ENCODE measurements at regions not wholly inside any gene's neighbourhood (a gene's known extent, or its start where the extent isn't known, plus 50 kb on each side); places are given as distances from the start of the nearest gene placed in this dataset.

- H3K4me1 Mint-ChIP-seq (ENCODE audit: low read depth) = no peaks in the 10 kb centered on the region
- H3K9me3 Mint-ChIP-seq = no peaks in the 10 kb centered on the region
- H3K4me3 Mint-ChIP-seq = no peak overlapping the region
- peaks cover 21% of the 10 kb centered on the region for H3K27me3 Mint-ChIP-seq (ENCODE audit: low read depth)
- H3K36me3 Mint-ChIP-seq (ENCODE audit: low read depth) = no peaks in the 10 kb centered on the region
- intact Hi-C loops (cut with micrococcal nuclease) = no loop called here
- CTCF ChIA-PET = interaction anchor here (1.1 kb wide), 1 partner anchor 17 kb away, joined by 4 read pairs; no protein-coding TSS in a partner anchor
- no peak overlapping the region for H3K27ac Mint-ChIP-seq
- DNase-seq = no peak
Measured at GRCh38 chr2:173419506-173419905, 64.8 kb downstream of the CDCA7 start.

GRCh38 chr2:173424886-173425285, 70.2 kb downstream of the CDCA7 start:
- intact Hi-C loops (cut with micrococcal nuclease) = no loop called here
- CTCF ChIA-PET = interaction anchor here (0.9 kb wide), 1 partner anchor 9 kb away, joined by 3 read pairs; no protein-coding TSS in a partner anchor
- peaks cover 12% of the 10 kb centered on the region for H3K27me3 Mint-ChIP-seq (ENCODE audit: low read depth)
- no peaks in the 10 kb centered on the region for H3K36me3 Mint-ChIP-seq (ENCODE audit: low read depth)
- H3K27ac Mint-ChIP-seq = no peak overlapping the region
- H3K9me3 Mint-ChIP-seq = no peaks in the 10 kb centered on the region
- no peak overlapping the region for H3K4me3 Mint-ChIP-seq
- H3K4me1 Mint-ChIP-seq (ENCODE audit: low read depth) = no peaks in the 10 kb centered on the region
- DNase-seq = no peak

GRCh38 chr2:173427887-173428668, 73.4 kb downstream of the CDCA7 start:
- DNase-seq = no peak
- CTCF ChIA-PET = interaction anchor here (0.6 kb wide), 1 partner anchor 16 kb away, joined by 3 read pairs; no protein-coding TSS in a partner anchor
- Mint-ChIP-seq H3K36me3 (ENCODE audit: low read depth) (no peaks in the 10 kb centered on the region), H3K4me3 (no peak overlapping the region), H3K27me3 (ENCODE audit: low read depth) (peaks cover 15% of the 10 kb centered on the region), H3K27ac (no peak overlapping the region), H3K9me3 (no peaks in the 10 kb centered on the region), H3K4me1 (ENCODE audit: low read depth) (no peaks in the 10 kb centered on the region)
- intact Hi-C loops (cut with micrococcal nuclease) = no loop called here

GRCh38 chr2:173431191-173431590, 76.5 kb downstream of the CDCA7 start:
- no peaks in the 10 kb centered on the region for H3K9me3 Mint-ChIP-seq
- no peak for DNase-seq
- H3K4me3 Mint-ChIP-seq = no peak overlapping the region
- no peaks in the 10 kb centered on the region for H3K36me3 Mint-ChIP-seq (ENCODE audit: low read depth)
- peaks cover 14% of the 10 kb centered on the region for H3K4me1 Mint-ChIP-seq (ENCODE audit: low read depth)
- H3K27me3 Mint-ChIP-seq (ENCODE audit: low read depth) = peaks cover 21% of the 10 kb centered on the region
- CTCF ChIA-PET = interaction anchor here (0.6 kb wide), 1 partner anchor 30 kb away, joined by 3 read pairs; no protein-coding TSS in a partner anchor
- intact Hi-C loops (cut with micrococcal nuclease) = loop anchor here (10.0 kb wide), 1 partner anchor 386 kb away; no protein-coding TSS in a partner anchor
- H3K27ac Mint-ChIP-seq = no peak overlapping the region

- no peak overlapping the region for H3K27ac Mint-ChIP-seq
Measured at GRCh38 chr2:173432049-173432754, 77.5 kb downstream of the CDCA7 start.

GRCh38 chr2:173434762-173435569, 80.3 kb downstream of the CDCA7 start:
- no peak for DNase-seq
- peaks cover 18% of the 10 kb centered on the region for H3K4me1 Mint-ChIP-seq (ENCODE audit: low read depth)
- H3K36me3 Mint-ChIP-seq (ENCODE audit: low read depth) = no peaks in the 10 kb centered on the region
- CTCF ChIA-PET = no interaction called here
- H3K27ac Mint-ChIP-seq = no peak overlapping the region
- H3K9me3 Mint-ChIP-seq = no peaks in the 10 kb centered on the region
- H3K4me3 Mint-ChIP-seq = no peak overlapping the region
- H3K27me3 Mint-ChIP-seq (ENCODE audit: low read depth) = peaks cover 21% of the 10 kb centered on the region
- intact Hi-C loops (cut with micrococcal nuclease) = loop anchor here (10.0 kb wide), 1 partner anchor 390 kb away; no protein-coding TSS in a partner anchor

More at GRCh38 chr2:173432049-173432754, 77.5 kb downstream of the CDCA7 start:
- no peak for DNase-seq
- peaks cover 21% of the 10 kb centered on the region for H3K27me3 Mint-ChIP-seq (ENCODE audit: low read depth)
- no peak overlapping the region for H3K4me3 Mint-ChIP-seq
- CTCF ChIA-PET = no interaction called here
- no peaks in the 10 kb centered on the region for H3K9me3 Mint-ChIP-seq
- peaks cover 18% of the 10 kb centered on the region for H3K4me1 Mint-ChIP-seq (ENCODE audit: low read depth)
- intact Hi-C loops (cut with micrococcal nuclease) = loop anchor here (10.0 kb wide), 1 partner anchor 387 kb away; no protein-coding TSS in a partner anchor
- no peaks in the 10 kb centered on the region for H3K36me3 Mint-ChIP-seq (ENCODE audit: low read depth)

GRCh38 chr2:173435574-173435973, 80.9 kb downstream of the CDCA7 start:
- CTCF ChIA-PET = no interaction called here
- H3K4me3 Mint-ChIP-seq = no peak overlapping the region
- no peak for DNase-seq
- H3K4me1 Mint-ChIP-seq (ENCODE audit: low read depth) = peaks cover 18% of the 10 kb centered on the region
- peaks cover 18% of the 10 kb centered on the region for H3K27me3 Mint-ChIP-seq (ENCODE audit: low read depth)
- H3K36me3 Mint-ChIP-seq (ENCODE audit: low read depth) = no peaks in the 10 kb centered on the region
- intact Hi-C loops (cut with micrococcal nuclease) = loop anchor here (10.0 kb wide), 1 partner anchor 391 kb away; no protein-coding TSS in a partner anchor
- peak overlapping the region; percentile 22 for H3K27ac Mint-ChIP-seq
- no peaks in the 10 kb centered on the region for H3K9me3 Mint-ChIP-seq

- H3K9me3 Mint-ChIP-seq = no peaks in the 10 kb centered on the region
- H3K4me3 Mint-ChIP-seq = no peak overlapping the region
- no peaks in the 10 kb centered on the region for H3K36me3 Mint-ChIP-seq (ENCODE audit: low read depth)
- peak; percentile 31 for DNase-seq
- H3K27ac Mint-ChIP-seq = peak overlapping the region; percentile 22
- peaks cover 18% of the 10 kb centered on the region for H3K4me1 Mint-ChIP-seq (ENCODE audit: low read depth)
- CTCF ChIA-PET = no interaction called here
- intact Hi-C loops (cut with micrococcal nuclease) = loop anchor here (1.0 to 10.0 kb wide), 4 partner anchors 34 to 474 kb away; no protein-coding TSS in a partner anchor
- peaks cover 14% of the 10 kb centered on the region for H3K27me3 Mint-ChIP-seq (ENCODE audit: low read depth)
Measured at GRCh38 chr2:173436088-173436487, 81.4 kb downstream of the CDCA7 start.

GRCh38 chr2:173441222-173441621, 86.5 kb downstream of the CDCA7 start:
- Mint-ChIP-seq H3K9me3 (no peaks in the 10 kb centered on the region), H3K27me3 (ENCODE audit: low read depth) (no peaks in the 10 kb centered on the region), H3K36me3 (ENCODE audit: low read depth) (no peaks in the 10 kb centered on the region), H3K4me1 (ENCODE audit: low read depth) (peaks cover 4% of the 10 kb centered on the region), H3K4me3 (no peak overlapping the region), H3K27ac (no peak overlapping the region)
- DNase-seq = no peak
- intact Hi-C loops (cut with micrococcal nuclease) = no loop called here
- CTCF ChIA-PET = no interaction called here

GRCh38 chr2:173442542-173442941, 87.9 kb downstream of the CDCA7 start:
- Mint-ChIP-seq H3K27ac (no peak overlapping the region), H3K36me3 (ENCODE audit: low read depth) (no peaks in the 10 kb centered on the region), H3K27me3 (ENCODE audit: low read depth) (no peaks in the 10 kb centered on the region), H3K4me1 (ENCODE audit: low read depth) (no peaks in the 10 kb centered on the region), H3K4me3 (no peak overlapping the region), H3K9me3 (no peaks in the 10 kb centered on the region)
- no peak for DNase-seq
- CTCF ChIA-PET = no interaction called here
- intact Hi-C loops (cut with micrococcal nuclease) = no loop called here

GRCh38 chr2:173446722-173447121, 92.0 kb downstream of the CDCA7 start:
- Mint-ChIP-seq H3K27ac (no peak overlapping the region), H3K9me3 (no peaks in the 10 kb centered on the region), H3K27me3 (ENCODE audit: low read depth) (no peaks in the 10 kb centered on the region), H3K4me1 (ENCODE audit: low read depth) (peaks cover 11% of the 10 kb centered on the region), H3K36me3 (ENCODE audit: low read depth) (no peaks in the 10 kb centered on the region), H3K4me3 (no peak overlapping the region)
- intact Hi-C loops (cut with micrococcal nuclease) = no loop called here
- DNase-seq = no peak
- CTCF ChIA-PET = interaction anchor here (1.2 kb wide), 1 partner anchor 44 kb away, joined by 4 read pairs; no protein-coding TSS in a partner anchor
